ENCODE measurements at regions not wholly inside any gene's neighbourhood (a gene's known extent, or its start where the extent isn't known, plus 50 kb on each side); places are given as distances from the start of the nearest gene placed in this dataset.

- TF ChIP-seq CTCF (IDR thresholded peaks at IDR 0.05) (no peak), POLR2A (IDR thresholded peaks at IDR 0.05) (no peak)
- no peak overlapping the region for H3K27ac ChIP-seq
- no peaks in the 10 kb centered on the region for H3K4me1 ChIP-seq
- DNase-seq, result no peak
- H3K4me3 ChIP-seq, result no peak overlapping the region
- H3K27me3 ChIP-seq, result no peaks in the 10 kb centered on the region
- H3K36me3 ChIP-seq, result no peaks in the 10 kb centered on the region
- no peaks in the 10 kb centered on the region for H3K9me3 ChIP-seq
Observed at GRCh38 chr3:80472961-80473360, 705.2 kb upstream of the ROBO1 start.

- no peaks in the 10 kb centered on the region for H3K4me1 ChIP-seq
- no peaks in the 10 kb centered on the region for H3K36me3 ChIP-seq
- H3K27ac ChIP-seq, result no peak overlapping the region
- H3K27me3 ChIP-seq, result no peaks in the 10 kb centered on the region
- no peak for DNase-seq
- no peaks in the 10 kb centered on the region for H3K9me3 ChIP-seq
- H3K4me3 ChIP-seq, result no peak overlapping the region
- TF ChIP-seq POLR2A (IDR thresholded peaks at IDR 0.05) (no peak), CTCF (IDR thresholded peaks at IDR 0.05) (no peak)
Observed at GRCh38 chr3:80472459-80472858, 704.7 kb upstream of the ROBO1 start.

DNA sequence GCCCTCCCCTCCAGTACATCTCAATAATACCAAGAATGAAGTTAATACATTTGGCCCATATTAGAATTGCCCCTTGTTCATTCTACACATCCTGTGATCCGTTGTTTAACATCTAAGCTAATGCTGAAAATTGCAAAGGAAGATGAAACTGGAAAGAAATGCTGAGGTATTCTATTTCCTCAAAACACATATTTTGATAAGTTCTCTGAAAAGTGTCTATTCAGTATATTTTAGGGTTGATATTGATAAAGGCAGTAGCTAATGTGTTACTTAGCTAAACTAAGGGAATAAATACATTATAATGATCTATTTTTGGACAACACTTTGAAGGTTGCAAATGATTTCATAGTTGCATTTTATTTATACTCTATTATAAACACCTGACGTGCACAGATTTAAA, 702.6 kb upstream of the ROBO1 start:
- Histone ChIP-seq H3K4me1 (no peaks in the 10 kb centered on the region), H3K9me3 (no peaks in the 10 kb centered on the region), H3K27ac (no peak overlapping the region), H3K4me3 (no peak overlapping the region), H3K36me3 (no peaks in the 10 kb centered on the region), H3K27me3 (no peaks in the 10 kb centered on the region)
- no peak for TF ChIP-seq CTCF (IDR thresholded peaks at IDR 0.05)
- TF ChIP-seq POLR2A (IDR thresholded peaks at IDR 0.05), result no peak
- DNase-seq, result no peak

GRCh38 chr3:80465746-80466145, 697.9 kb upstream of the ROBO1 start:
- Histone ChIP-seq H3K27ac (no peak overlapping the region), H3K4me3 (no peak overlapping the region), H3K27me3 (no peaks in the 10 kb centered on the region), H3K4me1 (no peaks in the 10 kb centered on the region), H3K36me3 (no peaks in the 10 kb centered on the region), H3K9me3 (no peaks in the 10 kb centered on the region)
- no peak for DNase-seq
- TF ChIP-seq CTCF (IDR thresholded peaks at IDR 0.05), result no peak
- TF ChIP-seq POLR2A (IDR thresholded peaks at IDR 0.05), result no peak

GRCh38 chr3:80451393-80451792, 683.6 kb upstream of the ROBO1 start:
- Histone ChIP-seq H3K36me3 (no peaks in the 10 kb centered on the region), H3K4me1 (no peaks in the 10 kb centered on the region), H3K27ac (no peak overlapping the region), H3K4me3 (no peak overlapping the region), H3K9me3 (no peaks in the 10 kb centered on the region), H3K27me3 (no peaks in the 10 kb centered on the region)
- TF ChIP-seq POLR2A (IDR thresholded peaks at IDR 0.05), result no peak
- no peak for TF ChIP-seq CTCF (IDR thresholded peaks at IDR 0.05)
- DNase-seq, result no peak

GRCh38 chr3:80445641-80446040, 677.8 kb upstream of the ROBO1 start:
- TF ChIP-seq POLR2A (IDR thresholded peaks at IDR 0.05), result no peak
- no peak for TF ChIP-seq CTCF (IDR thresholded peaks at IDR 0.05)
- Histone ChIP-seq H3K9me3 (no peaks in the 10 kb centered on the region), H3K27me3 (no peaks in the 10 kb centered on the region), H3K4me1 (no peaks in the 10 kb centered on the region), H3K36me3 (no peaks in the 10 kb centered on the region), H3K27ac (no peak overlapping the region), H3K4me3 (no peak overlapping the region)
- no peak for DNase-seq

All from Peyer's patch (tissue), 4 donors.